OCI-LY7 (cell line): ENCODE measurements at regions not wholly inside any gene's neighbourhood (a gene's known extent, or its start where the extent isn't known, plus 50 kb on each side); places are given as distances from the start of the nearest gene placed in this dataset.

Experiments used
- BruUV-seq: library from RNA; stranded (reverse); fragments of 400-500 nt; replicated peaks from 2 replicates; lab custom pipeline; 2021; lab: Mats Ljungman, UMichigan
- CTCF ChIA-PET: fragments of 300-600 bp; sonication (Branson Sonifier 250); formaldehyde crosslinking; loops from one replicate; lab custom pipeline; 2022; ENCODE audit warnings: antibody characterized with exemption; ENCODE audit not compliant: unreplicated experiment; lab: Charles Lee
- POLR2A ChIA-PET: fragments of 300-600 bp; sonication (Branson Sonifier 250); formaldehyde crosslinking; loops from one replicate; lab custom pipeline; 2022; ENCODE audit warnings: antibody characterized with exemption; lab: Charles Lee
- DNase-seq: peaks from one replicate; pipeline ENCODE4 v3.0.0-alpha.2; 2015; ENCODE audit warnings: low spot score
- H2AFZ ChIP-seq: fragments of 200-600 bp; sonication (generic), shearing (Covaris generic); 2 replicates; pipeline ENCODE4 v1.6.1; 2014; ENCODE audit warnings: mild to moderate bottlenecking, antibody characterized with exemption, low read length, moderate library complexity
- H3K27ac ChIP-seq: fragments of 200-600 bp; sonication (generic); 2 replicates; pipeline ENCODE4 v1.5.1; 2014; ENCODE audit warnings: mixed run types, low read depth, mild to moderate bottlenecking, moderate library complexity, low read length, inconsistent platforms; ENCODE audit not compliant: poor library complexity, severe bottlenecking
- H3K36me3 ChIP-seq: fragments of 200-600 bp; sonication (generic); 2 replicates; pipeline ENCODE4 v1.6.1; 2014; ENCODE audit warnings: mild to moderate bottlenecking, antibody characterized with exemption, low read length, moderate library complexity, mixed read lengths; ENCODE audit not compliant: insufficient read depth
- H3K4me1 ChIP-seq: fragments of 200-600 bp; sonication (generic); 2 replicates; pipeline ENCODE4 v1.5.1; 2014; ENCODE audit warnings: mild to moderate bottlenecking, low read length; ENCODE audit not compliant: insufficient read depth, poor library complexity, severe bottlenecking
- H3K4me2 ChIP-seq: fragments of 200-600 bp; sonication (generic); 2 replicates; pipeline ENCODE4 v1.6.1; 2014; ENCODE audit warnings: mild to moderate bottlenecking, low read length
- H3K4me3 ChIP-seq: fragments of 200-600 bp; sonication (generic); 2 replicates; pipeline ENCODE4 v1.5.1; 2014; ENCODE audit warnings: mild to moderate bottlenecking, low read depth, low read length; ENCODE audit not compliant: poor library complexity, severe bottlenecking
- H3K79me2 ChIP-seq: fragments of 200-600 bp; sonication (generic); 2 replicates; pipeline ENCODE4 v1.6.1; 2016; ENCODE audit warnings: low read depth, mild to moderate bottlenecking, low read length, moderate library complexity, mixed read lengths; ENCODE audit not compliant: insufficient read depth
- H3K9me2 ChIP-seq: fragments of 200-600 bp; sonication (generic); 2 replicates; pipeline ENCODE4 v1.6.1; 2016; ENCODE audit warnings: mild to moderate bottlenecking, low read length, mixed read lengths; ENCODE audit not compliant: insufficient read depth
- H3K9me3 ChIP-seq: fragments of 200-600 bp; sonication (generic); 2 replicates; pipeline ENCODE4 v1.6.1; 2014; ENCODE audit warnings: mild to moderate bottlenecking, mixed run types, low read length, mixed read lengths
- H4K20me1 ChIP-seq: fragments of 200-600 bp; sonication (generic); 2 replicates; pipeline ENCODE4 v1.6.1; 2014; ENCODE audit warnings: mild to moderate bottlenecking, antibody characterized with exemption, low read length, moderate library complexity, mixed read lengths; ENCODE audit not compliant: insufficient read depth
- CTCF ChIP-seq: fragments of 200-600 bp; sonication (generic); conservative IDR thresholded peaks from 2 replicates; pipeline ENCODE4 v1.5.1; 2014; ENCODE audit warnings: mild to moderate bottlenecking, antibody characterized with exemption, low read length, moderate library complexity, mixed read lengths
- EZH2phosphoT487 ChIP-seq: fragments of 200-600 bp; sonication (generic); IDR thresholded peaks from 2 replicates; pipeline ENCODE4 v1.6.1; 2018; ENCODE audit warnings: low read depth, borderline replicate concordance, mild to moderate bottlenecking, mixed run types, antibody characterized with exemption, low read length, moderate library complexity, mixed read lengths
- intact Hi-C: fragments of 100-400 bp; cut with micrococcal nuclease; formaldehyde crosslinking; loops from one replicate; pipeline ENCODE4 v1.10.0; 2022; ENCODE audit not compliant: unreplicated experiment

GRCh38 chr7:152588350-152588749 lies 87.6 kb downstream of the XRCC2 start:
- intact Hi-C loops = no loop called here
- Histone ChIP-seq H3K9me3 (no peaks in the 10 kb centered on the region), H3K4me2 (no peak overlapping the region), H3K4me1 (no peaks in the 10 kb centered on the region), H4K20me1 (no peaks in the 10 kb centered on the region), H2AFZ (no peak overlapping the region), H3K9me2 (no peaks in the 10 kb centered on the region), H3K79me2 (no peaks in the 10 kb centered on the region), H3K36me3 (no peaks in the 10 kb centered on the region), H3K27ac (no peak overlapping the region), H3K4me3 (no peak overlapping the region)
- TF ChIP-seq EZH2phosphoT487 = no peak
- no peak for TF ChIP-seq CTCF
- CTCF ChIA-PET = no interaction called here
- no peak for DNase-seq
- BruUV-seq = no TSS peak
- POLR2A ChIA-PET = interaction anchor here (0.6 to 1.2 kb wide), 4 partner anchors 8 to 55 kb away, joined by 3 to 7 read pairs (median 4); no protein-coding TSS in a partner anchor

GRCh38 chr7:152587366-152587765 lies 88.6 kb downstream of the XRCC2 start:
- CTCF ChIA-PET = no interaction called here
- BruUV-seq = no TSS peak
- intact Hi-C loops = no loop called here

More at GRCh38 chr7:152587366-152587765, 88.6 kb downstream of the XRCC2 start:
- Histone ChIP-seq H3K9me2 (no peaks in the 10 kb centered on the region), H3K4me1 (no peaks in the 10 kb centered on the region), H3K9me3 (no peaks in the 10 kb centered on the region), H3K4me2 (no peak overlapping the region), H3K4me3 (no peak overlapping the region), H3K79me2 (no peaks in the 10 kb centered on the region), H3K36me3 (no peaks in the 10 kb centered on the region), H3K27ac (no peak overlapping the region), H4K20me1 (no peaks in the 10 kb centered on the region), H2AFZ (no peak overlapping the region)
- TF ChIP-seq CTCF (no peak), EZH2phosphoT487 (no peak)
- POLR2A ChIA-PET = interaction anchor here (1.2 kb wide), 1 partner anchor 8 kb away, joined by 7 read pairs; no protein-coding TSS in a partner anchor
- DNase-seq = no peak
